COR-L47 (cell line): ENCODE measurements at regions not wholly inside any gene's neighbourhood (a gene's known extent, or its start where the extent isn't known, plus 50 kb on each side); places are given as distances from the start of the nearest gene placed in this dataset.
"Not testable (repeated sequence)": the region's sequence is repeated elsewhere in the genome, so short reads cannot be mapped to it uniquely, and the experiment has no call there.

Experiments used
- DNase-seq: peaks from one replicate; lab custom pipeline; 2025; lab: John Stamatoyannopoulos, UW

DNA sequence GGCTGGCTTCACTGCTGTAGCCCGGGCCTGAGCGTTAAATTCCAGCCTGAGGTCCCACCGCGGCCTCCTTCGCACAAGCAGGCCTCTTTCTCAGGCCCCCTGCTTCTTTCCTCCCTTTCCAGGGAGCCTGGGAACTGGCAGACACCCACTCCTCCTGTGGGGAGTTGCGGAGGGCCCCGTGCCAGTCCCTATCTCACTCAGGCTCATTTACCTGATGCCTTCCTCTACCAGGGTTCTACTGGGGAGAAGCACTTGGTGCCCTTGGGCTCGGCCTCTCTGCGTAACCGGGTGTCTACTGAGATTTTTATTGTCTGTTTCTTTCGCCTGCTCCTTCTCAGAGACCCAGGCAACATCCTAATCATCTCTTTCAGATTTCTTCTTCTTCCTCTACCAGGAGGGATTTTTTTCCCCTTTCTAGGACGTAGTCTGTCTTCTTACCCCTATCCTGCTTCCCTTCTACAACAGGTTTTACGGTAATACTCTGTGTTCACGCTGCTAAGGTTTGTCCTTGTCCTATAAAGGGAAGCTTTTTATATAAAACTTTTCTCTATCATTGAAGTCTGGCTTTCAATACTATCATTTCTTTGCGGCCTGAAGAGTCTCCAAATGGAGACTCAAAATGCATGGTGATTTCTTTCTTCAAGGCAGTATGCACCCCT is 135.4 kb upstream of the GPR12 start:
- DNase-seq: no peak

GRCh38 chr13:26895081-26895807 is 134.7 kb upstream of the GPR12 start:
- DNase-seq: no peak

GRCh38 chr13:26888632-26889031 is 128.0 kb upstream of the GPR12 start:
- no peak for DNase-seq

GRCh38 chr13:26887594-26887993 is 127.0 kb upstream of the GPR12 start:
- DNase-seq: no peak

- no peak for DNase-seq
Observed at GRCh38 chr13:26883613-26884257, 123.1 kb upstream of the GPR12 start.

DNA sequence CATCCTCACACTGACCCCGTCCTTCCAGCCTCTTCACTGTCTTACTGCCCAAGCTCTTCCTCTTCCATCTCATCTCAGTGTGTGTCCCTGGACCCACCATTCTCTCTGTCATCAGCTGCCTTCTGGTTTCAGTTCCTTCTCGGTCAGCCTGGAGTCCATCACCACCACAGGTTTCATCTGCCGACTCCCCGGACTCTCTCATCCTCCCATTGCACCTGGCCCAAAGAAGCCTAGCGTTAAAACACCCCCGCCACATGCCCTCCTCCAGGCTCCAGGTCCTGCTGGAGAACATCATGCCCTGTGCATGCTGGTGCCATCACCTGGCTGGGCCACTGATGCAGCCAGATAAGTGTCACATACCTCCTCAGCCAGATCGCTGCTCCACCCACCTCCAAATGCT is 122.1 kb upstream of the GPR12 start:
- no peak for DNase-seq

DNA sequence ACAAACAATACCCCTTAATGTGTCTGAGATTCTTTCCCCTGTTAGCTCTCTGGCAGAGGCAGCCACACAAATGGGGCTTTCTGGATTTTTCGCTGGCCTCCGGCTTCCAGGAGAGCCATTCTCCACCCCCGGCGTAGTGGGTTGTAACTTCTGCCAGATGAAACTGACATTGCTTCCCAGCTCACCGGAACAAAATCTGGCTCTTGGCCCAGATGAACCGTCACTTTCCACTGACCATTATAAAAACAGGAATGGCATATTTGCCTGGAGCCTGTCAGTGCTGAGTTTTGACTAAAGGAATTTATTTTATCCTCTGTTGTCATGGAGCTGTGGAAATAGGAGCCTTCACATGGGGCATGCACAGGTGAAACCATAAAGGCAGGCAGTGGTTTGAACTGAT is 120.6 kb upstream of the GPR12 start:
- DNase-seq: no peak

DNA sequence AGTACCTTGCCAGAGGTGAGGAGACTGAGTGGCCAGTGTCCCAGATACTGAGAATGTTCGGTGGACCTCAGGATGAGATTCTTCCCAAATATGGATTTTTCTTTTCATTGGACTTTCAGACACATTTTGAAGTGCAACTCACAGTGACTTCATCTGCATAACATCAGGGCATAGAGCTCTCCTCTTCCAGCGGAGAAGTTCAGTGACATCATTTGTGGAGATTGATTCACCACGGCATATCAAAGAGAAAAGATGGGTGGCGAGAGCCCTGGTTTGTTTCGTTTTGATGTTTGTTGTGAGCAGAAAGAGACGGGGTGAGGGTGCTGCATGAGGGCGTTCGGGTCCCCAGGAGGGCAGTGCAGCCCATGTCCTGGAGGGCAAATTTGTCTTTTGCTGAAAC is 120.1 kb upstream of the GPR12 start:
- DNase-seq: no peak

DNA sequence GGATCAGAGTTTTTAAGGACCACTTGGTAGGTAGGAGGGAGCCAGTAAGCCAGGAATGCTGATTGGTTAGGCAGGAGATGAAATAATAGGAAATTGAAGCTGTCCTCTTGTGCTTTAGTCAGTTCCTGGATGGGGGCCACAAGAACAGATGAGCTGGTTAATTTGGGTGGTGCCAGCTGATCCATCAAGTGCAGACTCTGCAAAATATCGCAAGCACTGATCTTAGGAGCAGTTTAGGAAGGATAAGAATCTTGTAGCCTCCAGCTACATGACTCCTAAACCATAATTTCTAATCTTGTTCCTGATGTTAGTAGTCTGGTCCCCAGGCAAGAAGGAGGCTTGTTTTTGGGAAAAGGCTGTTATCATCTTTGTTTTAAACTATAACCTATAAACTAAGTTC is 117.9 kb upstream of the GPR12 start:
- DNase-seq: no peak

- no peak for DNase-seq
Observed at GRCh38 chr13:26873386-26873698, 112.8 kb upstream of the GPR12 start.

DNA sequence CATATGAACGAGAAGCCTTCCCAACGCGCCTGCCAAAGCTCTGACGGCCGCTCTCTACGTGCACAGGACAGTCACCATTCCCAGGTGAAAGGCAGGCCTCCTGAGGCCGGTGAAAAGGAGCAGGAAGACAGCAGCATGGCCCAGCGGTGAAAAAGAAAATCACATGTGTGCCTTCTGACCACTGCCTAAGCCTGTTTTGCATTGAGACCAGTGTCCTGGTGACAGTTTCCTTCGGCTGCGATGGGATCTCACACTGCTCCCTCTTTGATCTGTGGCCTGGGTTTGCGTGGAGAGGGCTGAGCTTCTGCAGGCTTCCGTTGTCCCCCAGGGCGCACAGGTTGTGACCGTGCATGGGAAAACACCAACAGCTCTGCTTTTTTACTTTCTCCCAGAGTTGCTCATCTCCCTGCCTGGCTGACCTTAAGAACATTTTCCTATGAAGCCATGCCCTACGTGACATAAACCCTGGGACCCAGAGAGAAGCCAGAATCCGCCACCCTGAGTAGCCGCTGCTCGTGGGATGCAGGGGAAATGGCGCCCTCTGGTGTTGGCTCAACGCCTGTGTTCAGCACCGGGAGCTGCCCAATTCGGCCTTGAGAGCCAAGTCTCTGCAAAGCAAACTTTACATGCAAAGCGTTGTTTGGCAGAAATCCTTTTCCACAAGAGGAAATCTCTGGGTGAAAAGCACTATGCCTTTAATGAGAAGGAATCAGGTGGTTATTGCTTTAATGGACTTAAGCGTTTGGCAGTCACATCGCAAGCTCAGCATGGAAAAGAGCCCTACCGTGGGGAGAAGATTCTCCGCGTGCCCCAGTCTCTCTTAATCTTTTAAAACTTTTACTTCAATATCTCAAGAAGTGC is 112.2 kb upstream of the GPR12 start:
- peak; percentile 62 for DNase-seq

GRCh38 chr13:26867451-26868091 is 107.0 kb upstream of the GPR12 start:
- DNase-seq: no peak

DNA sequence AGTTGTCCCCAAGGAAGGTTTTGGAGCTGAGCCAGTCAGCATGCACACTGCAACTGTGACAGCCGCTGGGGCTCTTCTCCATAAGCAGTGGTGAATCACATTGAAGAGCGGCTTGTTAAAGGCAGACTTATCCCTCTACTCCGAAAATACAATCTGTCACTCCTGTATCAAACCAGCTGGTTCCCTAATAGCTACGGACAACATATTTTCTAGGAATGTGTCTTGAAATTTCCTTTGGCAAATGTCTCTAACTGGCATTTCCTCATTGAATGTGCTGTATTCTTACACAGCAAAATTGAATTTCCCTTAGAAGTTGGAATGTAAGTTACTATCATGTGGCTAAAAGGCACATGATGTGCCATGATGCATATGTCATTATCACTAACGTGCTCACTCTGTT is 104.0 kb upstream of the GPR12 start:
- no peak for DNase-seq

- no peak for DNase-seq
Observed at GRCh38 chr13:26861941-26862340, 101.4 kb upstream of the GPR12 start.

- no peak for DNase-seq
Observed at GRCh38 chr13:26855921-26856320, 95.3 kb upstream of the GPR12 start.

GRCh38 chr13:26855071-26855470 is 94.5 kb upstream of the GPR12 start:
- DNase-seq: no peak

- DNase-seq: no peak
Observed at GRCh38 chr13:26853323-26853722, 92.7 kb upstream of the GPR12 start.

GRCh38 chr13:26847281-26847680 is 86.7 kb upstream of the GPR12 start:
- DNase-seq: no peak

GRCh38 chr13:26845063-26845462 is 84.5 kb upstream of the GPR12 start:
- not testable (repeated sequence) for DNase-seq

DNA sequence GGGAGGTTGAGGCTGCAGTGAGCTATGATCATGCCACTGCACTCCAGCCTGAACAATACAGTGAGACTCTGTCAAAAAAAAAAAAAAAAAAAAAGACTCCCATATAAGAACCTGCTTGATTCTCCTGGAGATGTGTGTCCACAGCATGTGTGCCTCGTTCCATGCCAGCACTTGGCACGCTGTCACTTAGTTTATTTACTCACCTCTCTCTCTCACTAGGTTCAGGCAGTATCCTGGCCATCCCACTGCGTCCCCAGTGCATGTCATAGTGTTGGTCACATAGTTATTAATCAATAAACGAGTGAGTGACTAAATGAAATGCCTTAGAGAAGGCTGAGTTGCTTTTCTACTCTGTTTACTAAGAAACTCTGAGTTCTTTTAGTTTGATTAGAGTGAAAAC is 79.1 kb upstream of the GPR12 start:
- DNase-seq: peak; percentile 61

- no peak for DNase-seq
Observed at GRCh38 chr13:26838821-26839220, 78.2 kb upstream of the GPR12 start.

- no peak for DNase-seq
Observed at GRCh38 chr13:26837997-26838396, 77.4 kb upstream of the GPR12 start.
